ENCODE measurements at regions not wholly inside any gene's neighbourhood (a gene's known extent, or its start where the extent isn't known, plus 50 kb on each side); places are given as distances from the start of the nearest gene placed in this dataset.

- TF ChIP-seq POLR2A (IDR thresholded peaks at IDR 0.05; ENCODE audit: extremely low read depth, insufficient read length) (no peak), CTCF (IDR thresholded peaks at IDR 0.05; ENCODE audit: low read depth, low read length) (no peak), MAX (IDR thresholded peaks at IDR 0.05; ENCODE audit: low read depth, low read length) (no peak)
These were observed 59.6 kb upstream of the CNTLN start for GRCh38 chr9:17075146-17075757.
